HUDEP-2 (cell line): ENCODE measurements at regions not wholly inside any gene's neighbourhood (a gene's known extent, or its start where the extent isn't known, plus 50 kb on each side); places are given as distances from the start of the nearest gene placed in this dataset.
A peak's percentile ranks its signal among the peaks of the same experiment; 100 is the strongest.

Source experiments
- DNase-seq, 76 experiments: peaks; one replicate each; lab custom pipeline; 2025; ENCODE audit not compliant: unreplicated experiment in 76 of 76; lab: John Stamatoyannopoulos, UW

DNA sequence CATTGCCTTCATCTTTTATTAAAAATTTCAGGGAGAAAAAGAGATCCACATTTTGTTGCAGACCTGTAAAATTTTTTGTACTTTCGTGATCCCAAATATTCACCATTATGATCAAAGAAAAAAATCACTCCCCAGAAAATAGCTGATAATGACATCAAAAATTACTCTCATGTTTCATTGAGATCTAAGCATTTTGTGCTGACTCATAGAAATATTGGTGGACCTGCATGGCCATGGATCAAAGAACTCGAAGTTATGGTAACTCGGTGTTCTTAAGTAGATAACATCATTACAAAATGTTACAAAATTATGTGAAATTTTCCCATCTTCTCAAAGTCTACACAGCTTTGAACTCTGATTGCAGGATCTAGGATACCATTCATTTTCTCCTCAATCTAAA lies 135.8 kb downstream of the PTGER3 start:
- no peak for DNase-seq

DNA sequence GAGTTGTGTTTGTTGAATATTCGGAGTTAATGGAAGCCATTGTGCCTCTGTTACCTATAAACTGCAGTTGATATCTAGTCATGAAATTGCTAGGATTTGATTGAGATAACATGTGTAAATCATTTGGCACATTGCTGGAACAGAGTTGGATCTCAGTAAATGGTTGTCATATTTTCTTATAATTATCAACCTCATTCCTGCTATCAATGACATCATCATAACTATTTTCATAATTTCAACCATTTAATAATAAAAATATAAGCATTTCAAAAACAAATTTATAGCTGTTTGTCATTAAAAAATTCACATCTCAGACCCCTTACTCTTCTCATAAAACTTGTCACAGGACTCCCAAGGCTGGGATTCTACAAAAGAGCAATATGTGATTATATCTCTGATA lies 133.4 kb downstream of the PTGER3 start:
- DNase-seq, result no peak

DNA sequence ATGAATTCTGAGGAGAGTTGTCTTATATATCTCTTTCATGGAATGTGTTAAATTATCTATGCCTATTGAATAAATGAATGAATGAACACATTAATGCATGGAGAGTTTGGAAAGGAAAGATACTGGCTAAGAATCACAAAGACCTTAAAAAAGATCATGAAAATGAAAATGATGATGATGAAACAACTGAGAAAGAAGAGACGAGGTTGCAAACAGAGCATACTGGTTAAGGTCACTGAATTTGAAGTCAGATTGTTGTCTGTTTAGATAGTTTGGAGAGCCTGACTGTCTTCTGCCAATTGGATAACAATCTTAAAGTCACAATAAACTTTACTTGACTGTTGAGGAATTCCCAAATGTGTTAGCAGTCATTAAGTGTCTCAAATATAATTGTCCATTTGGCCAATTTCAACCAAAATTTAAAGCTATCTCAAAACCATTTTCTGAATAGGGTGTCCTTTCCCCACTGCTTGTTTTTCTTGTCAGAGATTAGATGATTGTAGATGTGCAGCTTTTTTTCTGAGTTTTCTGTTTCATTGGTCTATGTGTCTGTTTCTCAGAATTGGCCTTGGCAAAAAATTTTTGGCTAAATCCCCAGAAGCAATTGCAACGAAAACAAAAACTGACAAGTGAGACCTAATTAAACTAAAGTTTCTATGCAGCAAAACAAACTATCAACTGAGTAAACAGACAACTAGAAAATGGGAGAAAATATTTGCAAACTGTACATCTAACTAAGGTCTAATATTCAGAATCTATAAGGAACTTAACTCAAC lies 132.2 kb downstream of the PTGER3 start:
- peak in 6 of 76 experiments; percentile 4 to 35 (median 17) for DNase-seq

DNA sequence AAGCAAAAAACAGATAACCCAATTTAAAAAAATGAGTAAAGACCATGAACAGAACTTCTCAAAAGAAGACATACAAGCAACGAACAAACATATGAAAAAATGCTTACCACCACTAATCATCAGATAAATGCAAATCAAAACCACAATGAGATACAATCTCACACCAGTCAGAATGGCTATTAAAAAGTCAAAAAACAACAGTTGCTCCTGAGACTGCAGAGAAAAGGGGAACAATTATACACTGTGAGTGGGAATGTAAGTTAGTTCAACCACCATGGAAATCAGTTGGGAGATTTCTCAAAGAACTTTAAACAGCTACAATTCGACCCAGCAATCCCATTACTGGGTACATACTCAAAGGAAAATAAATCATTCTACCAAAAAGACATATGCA lies 131.6 kb downstream of the PTGER3 start:
- no peak for DNase-seq

DNA sequence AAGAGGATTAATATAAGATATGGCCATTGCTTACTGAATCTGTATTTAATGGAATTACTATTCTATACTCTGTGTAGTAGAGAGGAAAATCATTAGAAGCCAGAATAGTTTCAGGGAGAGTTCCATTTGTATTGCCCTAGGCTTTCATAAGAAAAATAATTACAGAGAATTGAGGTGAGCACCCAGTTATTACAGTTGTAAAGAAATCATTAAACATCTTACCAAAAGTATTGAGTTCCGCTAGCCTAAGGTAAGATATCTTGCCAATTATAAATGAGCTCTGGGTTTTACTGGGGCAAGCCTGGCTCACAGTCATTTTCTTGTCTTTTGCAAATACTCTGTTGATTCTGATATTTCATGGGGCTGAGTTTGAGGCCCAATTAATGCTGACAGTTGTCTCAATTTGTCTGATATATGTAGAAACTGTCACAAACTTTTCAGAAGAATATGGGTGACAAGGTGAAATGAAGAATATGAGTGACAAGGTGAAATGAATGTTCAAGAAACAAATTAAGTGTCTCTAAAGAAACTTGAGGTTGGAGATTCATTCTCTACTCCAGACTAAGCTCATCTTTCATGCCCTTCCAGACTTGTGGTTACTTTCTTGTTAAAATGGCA lies 127.8 kb downstream of the PTGER3 start:
- no peak for DNase-seq
